ENCODE measurements at regions not wholly inside any gene's neighbourhood (a gene's known extent, or its start where the extent isn't known, plus 50 kb on each side); places are given as distances from the start of the nearest gene placed in this dataset.

GRCh38 chr4:178480105-178480504 lies 1037.9 kb upstream of the AGA start:
- no TSS peak for BruUV-seq (replicated peaks)
- no peak for TF ChIP-seq ZNF138 (CRISPR knock-in tag; IDR thresholded peaks at IDR 0.05; ENCODE audit: low read depth)
- TF ChIP-seq SRSF1 (optimal IDR thresholded peaks at IDR 0.05; ENCODE audit: low read depth, low read length) = no peak
- no peak for TF ChIP-seq ZNF432 (CRISPR knock-in tag; IDR thresholded peaks at IDR 0.05; ENCODE audit: borderline replicate concordance)
- no peak for TF ChIP-seq ZNF839 (CRISPR knock-in tag; IDR thresholded peaks at IDR 0.05; ENCODE audit: borderline replicate concordance)
- no peak for TF ChIP-seq ZFP37 (CRISPR knock-in tag; IDR thresholded peaks at IDR 0.05; ENCODE audit: borderline replicate concordance)
- TF ChIP-seq GATAD1 (CRISPR knock-in tag; IDR thresholded peaks at IDR 0.05) = no peak
- TF ChIP-seq, protein P1, sequence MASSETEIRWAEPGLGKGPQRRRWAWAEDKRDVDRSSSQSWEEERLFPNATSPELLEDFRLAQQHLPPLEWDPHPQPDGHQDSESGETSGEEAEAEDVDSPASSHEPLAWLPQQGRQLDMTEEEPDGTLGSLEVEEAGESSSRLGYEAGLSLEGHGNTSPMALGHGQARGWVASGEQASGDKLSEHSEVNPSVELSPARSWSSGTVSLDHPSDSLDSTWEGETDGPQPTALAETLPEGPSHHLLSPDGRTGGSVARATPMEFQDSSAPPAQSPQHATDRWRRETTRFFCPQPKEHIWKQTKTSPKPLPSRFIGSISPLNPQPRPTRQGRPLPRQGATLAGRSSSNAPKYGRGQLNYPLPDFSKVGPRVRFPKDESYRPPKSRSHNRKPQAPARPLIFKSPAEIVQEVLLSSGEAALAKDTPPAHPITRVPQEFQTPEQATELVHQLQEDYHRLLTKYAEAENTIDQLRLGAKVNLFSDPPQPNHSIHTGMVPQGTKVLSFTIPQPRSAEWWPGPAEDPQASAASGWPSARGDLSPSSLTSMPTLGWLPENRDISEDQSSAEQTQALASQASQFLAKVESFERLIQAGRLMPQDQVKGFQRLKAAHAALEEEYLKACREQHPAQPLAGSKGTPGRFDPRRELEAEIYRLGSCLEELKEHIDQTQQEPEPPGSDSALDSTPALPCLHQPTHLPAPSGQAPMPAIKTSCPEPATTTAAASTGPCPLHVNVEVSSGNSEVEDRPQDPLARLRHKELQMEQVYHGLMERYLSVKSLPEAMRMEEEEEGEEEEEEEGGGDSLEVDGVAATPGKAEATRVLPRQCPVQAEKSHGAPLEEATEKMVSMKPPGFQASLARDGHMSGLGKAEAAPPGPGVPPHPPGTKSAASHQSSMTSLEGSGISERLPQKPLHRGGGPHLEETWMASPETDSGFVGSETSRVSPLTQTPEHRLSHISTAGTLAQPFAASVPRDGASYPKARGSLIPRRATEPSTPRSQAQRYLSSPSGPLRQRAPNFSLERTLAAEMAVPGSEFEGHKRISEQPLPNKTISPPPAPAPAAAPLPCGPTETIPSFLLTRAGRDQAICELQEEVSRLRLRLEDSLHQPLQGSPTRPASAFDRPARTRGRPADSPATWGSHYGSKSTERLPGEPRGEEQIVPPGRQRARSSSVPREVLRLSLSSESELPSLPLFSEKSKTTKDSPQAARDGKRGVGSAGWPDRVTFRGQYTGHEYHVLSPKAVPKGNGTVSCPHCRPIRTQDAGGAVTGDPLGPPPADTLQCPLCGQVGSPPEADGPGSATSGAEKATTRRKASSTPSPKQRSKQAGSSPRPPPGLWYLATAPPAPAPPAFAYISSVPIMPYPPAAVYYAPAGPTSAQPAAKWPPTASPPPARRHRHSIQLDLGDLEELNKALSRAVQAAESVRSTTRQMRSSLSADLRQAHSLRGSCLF (CRISPR knock-in tag; IDR thresholded peaks at IDR 0.05; ENCODE audit: borderline replicate concordance) = no peak
- H3K4me1 ChIP-seq (ENCODE audit: insufficient read depth, low read length) = no peaks in the 10 kb centered on the region
- WGBS (ENCODE audit: low lambda C conversion rate) = 0% methylated on average over 3 of the region's 3 CpGs
- H2AFZ ChIP-seq (ENCODE audit: low read length) = no peak overlapping the region
- DNase-seq (ENCODE audit: low spot score) (no peak), FAIRE-seq (no peak), ATAC-seq (no peak)
- no peak overlapping the region for H3K4me3 ChIP-seq (replicated peaks in 1 of 3; ENCODE audit: insufficient read depth in 1 of 3, low read depth in 2 of 3, low read length in 3 of 3)
- no peaks in the 10 kb centered on the region for H4K20me1 ChIP-seq (ENCODE audit: insufficient read depth, low read length)
- CTCF ChIA-PET (ENCODE audit: low intra/inter-chr PET ratio, low total read pairs) = no interaction called here
- intact Hi-C loops (cut with micrococcal nuclease; ENCODE audit: unreplicated experiment) = no loop called here
- no peak overlapping the region for H3K27ac ChIP-seq (ENCODE audit: extremely low read length, insufficient read depth, low read length)
- no peaks in the 10 kb centered on the region for H3K9me3 ChIP-seq (ENCODE audit: low read length)
- H3K36me3 ChIP-seq (replicated peaks in 1 of 2; ENCODE audit: control insufficient read depth in 1 of 2, insufficient read depth in 2 of 2, low read length in 2 of 2) = no peaks in the 10 kb centered on the region
- peaks cover 2% of the 10 kb centered on the region for H3K79me2 ChIP-seq (ENCODE audit: insufficient read depth, low read length)
- POLR2A ChIA-PET = no interaction called here
- H3K9ac ChIP-seq (ENCODE audit: insufficient read depth, low read depth, low read length) = no peak overlapping the region
- in situ Hi-C loops (cut with HindIII; ENCODE audit: extremely low pct_ligation_motif_present, low pct_unique_long_range_greater_than_20kb) = no loop called here
- H3K4me2 ChIP-seq (ENCODE audit: low read depth, low read length) = no peak overlapping the region
- H3K27me3 ChIP-seq (ENCODE audit: control insufficient read depth in 1 of 2, insufficient read depth in 2 of 2, low read length in 2 of 2) = no peaks in the 10 kb centered on the region

All from HepG2 (cell line).